Large intestine (tissue), 3 donors: ENCODE measurements at regions not wholly inside any gene's neighbourhood (a gene's known extent, or its start where the extent isn't known, plus 50 kb on each side); places are given as distances from the start of the nearest gene placed in this dataset.

ENCODE experiments used
- DNase-seq, 2 donors: peaks; one replicate each; pipeline versions ENCODE4 v3.0.0 to v3.0.0-alpha.2; 2013
- H3K27ac ChIP-seq: one replicate; pipeline ENCODE4 v1.5.1; 2013; ENCODE audit warnings: low read length
- H3K27me3 ChIP-seq: 2 replicates; pipeline ENCODE4 v1.6.1; 2013; ENCODE audit warnings: low read length; ENCODE audit not compliant: control insufficient read depth, insufficient read depth
- H3K36me3 ChIP-seq: 2 replicates; pipeline ENCODE4 v1.6.1; 2013; ENCODE audit warnings: low read length; ENCODE audit not compliant: control insufficient read depth, insufficient read depth
- H3K4me1 ChIP-seq: one replicate; pipeline ENCODE4 v1.6.1; 2013; ENCODE audit warnings: low read length; ENCODE audit not compliant: control insufficient read depth, insufficient read depth
- H3K4me3 ChIP-seq: one replicate; pipeline ENCODE4 v1.5.1; 2013; ENCODE audit warnings: low read length
- H3K9me3 ChIP-seq: one replicate; pipeline ENCODE4 v1.6.1; 2013; ENCODE audit warnings: mild to moderate bottlenecking, low read depth, low read length, moderate library complexity; ENCODE audit not compliant: control insufficient read depth
- WGBS: methylation state at CpG from one replicate; pipeline ENCODE4 v1.1.5; 2013; ENCODE audit warnings: low lambda C conversion rate; ENCODE audit not compliant: insufficient coverage; 5-methylcytosine and 5-hydroxymethylcytosine counted together

- WGBS, result 80% methylated on average over 2 of the region's 4 CpGs
- H3K4me1 ChIP-seq, result peaks cover 18% of the 10 kb centered on the region
- no peaks in the 10 kb centered on the region for H3K36me3 ChIP-seq
- no peaks in the 10 kb centered on the region for H3K9me3 ChIP-seq
- H3K27me3 ChIP-seq, result no peaks in the 10 kb centered on the region
- H3K27ac ChIP-seq, result no peak overlapping the region
- no peak overlapping the region for H3K4me3 ChIP-seq
- no peak for DNase-seq
These were observed 412.3 kb upstream of the ADGRL2 start for GRCh38 chr1:81388435-81388834.

- peak overlapping the region; percentile 66 for H3K27ac ChIP-seq
- peaks cover 18% of the 10 kb centered on the region for H3K4me1 ChIP-seq
- no peaks in the 10 kb centered on the region for H3K9me3 ChIP-seq
- no peak overlapping the region for H3K4me3 ChIP-seq
- WGBS, result no CpG with 5 or more reads among the region's 4 CpGs
- H3K36me3 ChIP-seq, result no peaks in the 10 kb centered on the region
- no peaks in the 10 kb centered on the region for H3K27me3 ChIP-seq
- DNase-seq, result peak; percentile 19 to 68
These were observed 413.3 kb upstream of the ADGRL2 start for GRCh38 chr1:81387446-81387845.

- Histone ChIP-seq H3K36me3 (no peaks in the 10 kb centered on the region), H3K9me3 (no peaks in the 10 kb centered on the region), H3K27ac (no peak overlapping the region), H3K4me1 (peaks cover 3% of the 10 kb centered on the region), H3K27me3 (no peaks in the 10 kb centered on the region), H3K4me3 (no peak overlapping the region)
- 100% methylated on average over 2 of the region's 3 CpGs for WGBS
- DNase-seq, result no peak
These were observed 418.2 kb upstream of the ADGRL2 start for GRCh38 chr1:81382561-81382960.

- Histone ChIP-seq H3K4me1 (peaks cover under 1% of the 10 kb centered on the region), H3K4me3 (no peak overlapping the region), H3K27me3 (no peaks in the 10 kb centered on the region), H3K27ac (no peak overlapping the region), H3K9me3 (no peaks in the 10 kb centered on the region), H3K36me3 (no peaks in the 10 kb centered on the region)
- 100% methylated on average over 2 of the region's 5 CpGs for WGBS
- DNase-seq, result no peak
These were observed 418.9 kb upstream of the ADGRL2 start for GRCh38 chr1:81381881-81382280.

- no peaks in the 10 kb centered on the region for H3K36me3 ChIP-seq
- WGBS, result no CpG with 5 or more reads among the region's 1 CpG
- no peak for DNase-seq
- no peaks in the 10 kb centered on the region for H3K9me3 ChIP-seq
- no peaks in the 10 kb centered on the region for H3K27me3 ChIP-seq
- H3K4me1 ChIP-seq, result no peaks in the 10 kb centered on the region
- no peak overlapping the region for H3K27ac ChIP-seq
- no peak overlapping the region for H3K4me3 ChIP-seq
These were observed 420.3 kb upstream of the ADGRL2 start for GRCh38 chr1:81380436-81380835.

- Histone ChIP-seq H3K4me1 (no peaks in the 10 kb centered on the region), H3K36me3 (no peaks in the 10 kb centered on the region), H3K9me3 (no peaks in the 10 kb centered on the region), H3K27me3 (no peaks in the 10 kb centered on the region), H3K27ac (no peak overlapping the region), H3K4me3 (no peak overlapping the region)
- WGBS, result no CpG with 5 or more reads among the region's 8 CpGs
- DNase-seq, result no peak
These were observed 421.3 kb upstream of the ADGRL2 start for GRCh38 chr1:81379430-81379829.

- DNase-seq, result no peak
- Histone ChIP-seq H3K9me3 (no peaks in the 10 kb centered on the region), H3K27me3 (no peaks in the 10 kb centered on the region), H3K4me3 (no peak overlapping the region), H3K4me1 (no peaks in the 10 kb centered on the region), H3K27ac (no peak overlapping the region), H3K36me3 (no peaks in the 10 kb centered on the region)
- WGBS, result no CpG with 5 or more reads among the region's 3 CpGs
These were observed 423.3 kb upstream of the ADGRL2 start for GRCh38 chr1:81377406-81377805.

- no peaks in the 10 kb centered on the region for H3K4me1 ChIP-seq
- WGBS, result 90% methylated on average over 1 of the region's 5 CpGs
- no peaks in the 10 kb centered on the region for H3K9me3 ChIP-seq
- H3K36me3 ChIP-seq, result no peaks in the 10 kb centered on the region
- DNase-seq, result no peak
- no peak overlapping the region for H3K4me3 ChIP-seq
- H3K27ac ChIP-seq, result no peak overlapping the region
- H3K27me3 ChIP-seq, result no peaks in the 10 kb centered on the region
These were observed 424.7 kb upstream of the ADGRL2 start for GRCh38 chr1:81375884-81376548.

- Histone ChIP-seq H3K36me3 (no peaks in the 10 kb centered on the region), H3K27ac (no peak overlapping the region), H3K9me3 (no peaks in the 10 kb centered on the region), H3K27me3 (no peaks in the 10 kb centered on the region), H3K4me1 (no peaks in the 10 kb centered on the region), H3K4me3 (no peak overlapping the region)
- WGBS, result no CpG with 5 or more reads among the region's 5 CpGs
- DNase-seq, result no peak
These were observed 426.3 kb upstream of the ADGRL2 start for GRCh38 chr1:81374481-81374880.

- no CpG with 5 or more reads among the region's 3 CpGs for WGBS
- H3K27me3 ChIP-seq, result no peaks in the 10 kb centered on the region
- no peak for DNase-seq
- no peaks in the 10 kb centered on the region for H3K9me3 ChIP-seq
- H3K4me1 ChIP-seq, result no peaks in the 10 kb centered on the region
- H3K4me3 ChIP-seq, result no peak overlapping the region
- no peaks in the 10 kb centered on the region for H3K36me3 ChIP-seq
- H3K27ac ChIP-seq, result no peak overlapping the region
These were observed 428.9 kb upstream of the ADGRL2 start for GRCh38 chr1:81371864-81372263.

- no peaks in the 10 kb centered on the region for H3K4me1 ChIP-seq
- no peaks in the 10 kb centered on the region for H3K36me3 ChIP-seq
- no peak overlapping the region for H3K4me3 ChIP-seq
- H3K9me3 ChIP-seq, result no peaks in the 10 kb centered on the region
- DNase-seq, result no peak
- no peak overlapping the region for H3K27ac ChIP-seq
- no peaks in the 10 kb centered on the region for H3K27me3 ChIP-seq
These were observed 430.9 kb upstream of the ADGRL2 start for GRCh38 chr1:81369833-81370232.
